Fibroblast of villous mesenchyme (primary cell): ENCODE measurements at regions not wholly inside any gene's neighbourhood (a gene's known extent, or its start where the extent isn't known, plus 50 kb on each side); places are given as distances from the start of the nearest gene placed in this dataset.
A peak's percentile ranks its signal among the peaks of the same experiment; 100 is the strongest.
"Not testable (repeated sequence)": the region's sequence is repeated elsewhere in the genome, so short reads cannot be mapped to it uniquely, and the experiment has no call there.

Experiments
- DNase-seq: peaks from one replicate; pipeline ENCODE4 v3.0.0-alpha.2; 2010; ENCODE audit warnings: low read depth
- H3K4me3 ChIP-seq: 2 replicates; pipeline ENCODE4 v1.5.1; 2011; ENCODE audit warnings: low read depth, mild to moderate bottlenecking, low read length
- CTCF ChIP-seq: IDR thresholded peaks from 2 replicates; pipeline ENCODE4 v1.5.1; 2012; ENCODE audit warnings: low read depth, mild to moderate bottlenecking, low read length; ENCODE audit not compliant: insufficient read depth

- no peak for TF ChIP-seq CTCF
- H3K4me3 ChIP-seq, result no peak overlapping the region
- DNase-seq, result no peak
Measured at GRCh38 chr7:138214926-138215325, 138.7 kb downstream of the AKR1D1 start.

DNA sequence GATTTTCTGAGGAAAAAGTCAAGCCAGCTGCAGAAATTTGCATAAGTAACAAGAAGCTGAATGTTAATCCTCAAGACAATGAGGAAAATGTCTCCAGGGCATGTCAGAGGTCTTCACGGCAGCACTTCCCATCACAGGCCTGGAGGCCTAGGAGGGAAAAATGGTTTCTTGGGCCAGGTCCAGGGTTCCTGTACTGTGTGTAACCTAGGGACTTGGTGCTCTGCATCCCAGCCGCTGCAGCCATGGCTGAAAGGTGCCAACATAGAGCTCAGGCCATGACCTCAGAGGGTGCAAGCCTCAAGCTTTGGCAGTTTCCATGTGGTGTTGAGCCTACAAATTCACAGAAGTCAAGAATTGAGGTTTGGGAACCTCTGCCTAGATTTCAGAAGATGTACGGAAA lies 144.1 kb downstream of the AKR1D1 start:
- not testable (repeated sequence) for DNase-seq, H3K4me3 ChIP-seq

DNA sequence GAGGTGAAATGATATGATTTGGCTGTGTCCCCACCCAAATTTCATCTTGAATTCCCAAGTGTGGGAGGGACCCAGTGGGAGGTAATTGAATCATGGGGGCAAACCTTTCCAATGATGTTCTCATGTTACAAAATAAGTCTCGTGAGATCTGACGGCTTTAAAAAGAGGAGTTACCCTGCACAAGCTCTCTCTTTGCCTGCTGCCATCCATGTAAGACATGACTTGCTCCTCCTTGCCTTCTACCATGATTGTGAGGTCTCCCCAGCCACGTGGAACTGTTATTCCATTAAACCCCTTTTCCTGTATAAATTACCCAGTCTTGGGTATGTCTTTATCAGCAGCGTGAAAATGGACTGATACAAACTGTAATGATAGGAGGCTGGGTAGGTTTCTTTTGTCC lies 145.1 kb downstream of the AKR1D1 start:
- not testable (repeated sequence) for DNase-seq, H3K4me3 ChIP-seq

DNA sequence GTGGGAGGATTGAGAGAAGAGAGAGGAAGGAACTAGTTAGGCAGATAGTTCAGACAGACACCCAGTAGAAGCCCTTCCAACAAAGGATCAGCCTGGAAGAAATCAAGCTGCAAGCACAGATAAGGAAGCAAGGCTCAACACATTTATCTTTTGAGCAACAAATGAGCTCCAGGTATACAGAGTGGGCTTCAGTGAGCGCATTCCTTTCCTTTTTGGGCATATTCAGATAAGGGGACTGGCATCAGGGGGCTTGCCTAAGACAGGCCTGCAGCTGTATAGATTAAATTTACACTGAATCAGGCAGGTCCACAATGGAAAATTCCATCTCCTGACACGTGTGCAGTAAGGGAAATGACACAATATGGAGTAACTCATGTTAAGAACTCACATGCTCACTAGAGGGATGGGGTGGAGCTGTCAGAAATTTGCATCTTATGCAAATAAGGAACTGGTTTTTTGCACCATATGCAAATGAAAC lies 147.2 kb downstream of the AKR1D1 start:
- no peak for TF ChIP-seq CTCF
- no peak for DNase-seq
- H3K4me3 ChIP-seq, result no peak overlapping the region

- no peak overlapping the region for H3K4me3 ChIP-seq
- no peak for TF ChIP-seq CTCF
- peak; percentile 66 for DNase-seq
Measured at GRCh38 chr7:138226001-138226476, 149.8 kb downstream of the AKR1D1 start.

- DNase-seq, result no peak
- no peak overlapping the region for H3K4me3 ChIP-seq
- TF ChIP-seq CTCF, result no peak
Measured at GRCh38 chr7:138226745-138227279, 150.6 kb downstream of the AKR1D1 start.

- TF ChIP-seq CTCF, result no peak
- no peak overlapping the region for H3K4me3 ChIP-seq
- DNase-seq, result no peak
Measured at GRCh38 chr7:138228119-138228518, 151.9 kb downstream of the AKR1D1 start.

- H3K4me3 ChIP-seq, result no peak overlapping the region
- TF ChIP-seq CTCF, result no peak
- DNase-seq, result peak; percentile 53
Measured at GRCh38 chr7:138228769-138229168, 152.5 kb downstream of the AKR1D1 start.
